ENCODE measurements at regions not wholly inside any gene's neighbourhood (a gene's known extent, or its start where the extent isn't known, plus 50 kb on each side); places are given as distances from the start of the nearest gene placed in this dataset.

DNA sequence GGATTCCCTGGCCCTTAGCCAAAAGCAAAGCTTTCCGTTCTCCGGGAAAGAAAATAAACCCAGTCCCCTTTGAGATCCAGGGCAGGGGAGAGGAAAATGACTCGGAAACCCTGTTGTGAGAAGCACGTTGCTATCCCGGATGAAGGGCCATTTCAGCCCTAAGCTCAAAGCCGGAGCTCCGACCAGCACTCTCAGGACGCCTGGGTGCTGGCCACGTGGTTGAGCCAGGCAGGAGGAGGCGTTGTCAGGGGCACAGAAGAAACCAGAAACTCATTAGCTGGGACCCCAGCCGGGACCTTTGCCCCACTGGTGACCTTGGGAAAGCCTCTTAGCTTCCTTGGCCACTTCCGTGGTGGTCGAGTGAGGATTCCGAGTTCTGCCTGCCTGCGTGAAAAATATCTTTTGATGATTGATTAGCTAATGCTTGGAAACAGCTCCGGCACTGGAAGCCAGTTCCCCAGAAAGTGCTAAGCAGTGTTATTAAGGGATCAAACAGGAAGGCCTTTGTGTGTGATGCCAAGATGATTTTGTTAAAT, 57.6 kb upstream of the FZD10 start:
- no peak for DNase-seq

DNA sequence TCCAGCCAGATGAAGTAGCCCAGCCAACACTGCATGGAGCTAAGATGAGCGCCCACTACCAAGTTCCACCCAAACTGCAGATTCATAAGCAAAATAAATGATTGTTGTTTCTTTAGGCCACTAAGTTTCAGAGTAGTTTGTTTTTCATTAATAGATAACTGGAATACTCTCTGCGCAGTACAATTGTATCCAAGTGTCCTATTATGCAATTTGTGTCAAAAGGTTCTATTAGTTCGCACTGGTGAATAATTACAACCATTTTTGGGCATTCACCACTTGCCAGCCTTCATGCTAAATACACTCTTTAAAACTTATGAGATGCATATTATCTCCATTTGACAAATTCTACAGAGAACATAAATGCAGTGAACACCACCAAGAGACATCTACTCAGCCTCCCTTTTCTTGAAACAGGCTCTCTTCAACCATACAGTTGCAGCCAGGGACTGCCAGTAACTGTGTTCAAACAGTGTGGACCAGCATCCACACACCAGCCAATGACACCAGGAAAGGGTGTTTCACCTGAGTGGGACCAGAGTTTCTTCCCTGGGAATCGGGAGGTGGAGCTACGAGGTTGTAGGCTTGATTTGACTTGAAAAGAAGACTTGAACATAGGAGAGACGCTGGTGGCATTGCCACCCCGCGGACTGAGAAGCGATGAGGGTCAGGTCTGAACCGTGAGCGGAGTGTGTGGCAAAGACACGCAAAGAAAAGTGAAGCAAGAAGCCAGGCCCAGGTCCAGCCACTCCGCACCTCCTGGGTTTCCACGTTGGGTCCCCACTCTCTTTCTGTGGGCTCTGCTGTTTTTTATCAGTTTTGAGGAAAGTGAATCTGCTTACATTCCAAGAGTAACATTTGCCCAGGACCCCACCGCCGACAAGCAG, 53.0 kb upstream of the FZD10 start:
- no peak for DNase-seq

DNA sequence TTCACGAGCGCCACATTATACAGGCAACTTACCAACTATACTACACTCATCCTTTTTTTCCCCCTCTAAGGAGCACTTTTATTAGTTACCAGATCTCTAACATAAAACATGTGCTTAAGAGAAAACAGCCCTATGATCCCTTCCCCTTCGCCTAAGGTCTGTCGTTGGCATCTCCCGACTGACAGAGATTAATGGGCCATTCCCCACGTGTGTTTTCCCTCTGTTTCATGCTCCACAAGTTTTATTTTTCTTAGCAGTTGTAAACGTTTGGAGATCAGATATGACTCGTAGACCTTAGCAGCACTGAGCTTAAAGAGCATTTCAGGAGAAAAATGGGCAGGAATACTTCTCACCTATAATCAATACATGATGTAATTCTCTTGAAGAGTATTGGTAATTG, 51.4 kb upstream of the FZD10 start:
- no peak for DNase-seq

DNA sequence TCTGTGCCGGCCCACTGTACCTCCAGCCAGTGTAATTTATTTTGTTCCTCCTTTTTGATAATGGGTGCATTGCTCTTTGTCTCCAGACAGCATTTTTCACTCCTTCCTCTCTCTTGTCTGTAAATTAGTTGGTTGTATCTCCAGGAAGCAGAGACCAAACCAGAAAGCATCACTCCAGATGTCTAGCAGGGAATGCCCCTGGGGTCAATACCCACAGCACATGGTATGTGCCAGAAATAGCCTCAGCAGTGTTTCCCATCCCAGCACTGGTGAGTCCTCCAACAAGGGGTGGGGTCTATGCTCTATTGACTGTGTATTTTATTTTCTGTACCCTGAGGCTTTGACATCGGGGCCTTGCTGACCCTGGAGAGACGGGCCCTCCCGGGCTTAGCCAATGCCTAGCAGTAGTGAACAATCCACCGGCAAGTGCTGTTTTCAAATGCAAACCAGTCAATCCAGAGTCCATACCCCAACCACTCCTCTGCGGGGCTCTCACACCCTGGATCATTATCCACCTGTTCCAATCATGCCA, 50.2 kb upstream of the FZD10 start:
- no peak for DNase-seq
